Fibroblast of peridontal ligament (primary cell): ENCODE measurements at regions not wholly inside any gene's neighbourhood (a gene's known extent, or its start where the extent isn't known, plus 50 kb on each side); places are given as distances from the start of the nearest gene placed in this dataset.

Experiments
- DNase-seq: peaks from one replicate; pipeline ENCODE4 v3.0.0-alpha.2; 2010; ENCODE audit errors: extremely low read depth

- DNase-seq = no peak
Measured at GRCh38 chr1:235027076-235027861, 101.4 kb downstream of the TOMM20 start.

GRCh38 chr1:235025422-235025984 is 103.1 kb downstream of the TOMM20 start:
- DNase-seq = no peak

DNA sequence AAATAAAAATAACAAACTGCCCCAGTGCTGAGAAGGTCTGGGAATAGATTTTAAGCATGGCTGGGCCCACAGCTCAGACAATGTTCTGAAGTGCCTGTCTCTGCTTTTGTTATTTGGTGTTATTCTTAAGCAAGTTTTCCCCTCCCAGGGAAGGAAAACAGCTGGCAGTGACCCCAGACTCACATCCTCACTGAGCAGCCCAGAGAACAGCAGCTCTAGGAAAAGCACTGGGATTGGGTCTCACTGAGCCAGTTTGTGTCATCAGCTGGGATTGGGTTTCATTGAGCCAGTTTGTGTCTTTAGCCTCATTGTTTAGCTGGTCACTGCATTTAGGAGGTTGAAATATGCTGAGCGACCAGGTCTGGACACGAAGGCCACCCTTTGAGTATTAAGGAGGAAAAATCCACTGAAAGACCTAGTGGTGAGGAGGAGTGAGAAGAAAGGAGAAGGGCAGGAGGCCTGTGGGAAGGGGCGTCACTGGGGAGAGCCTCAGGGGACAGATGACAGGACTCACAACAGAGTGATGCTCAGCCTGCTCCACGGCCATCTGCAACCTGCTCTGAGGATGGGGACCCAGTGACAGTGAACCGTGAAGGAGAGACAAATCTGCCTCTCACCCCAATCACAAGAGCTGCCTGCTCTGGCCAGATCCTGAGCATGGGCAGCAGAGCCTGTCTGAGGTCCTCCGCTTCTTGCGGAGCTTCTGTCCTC is 103.8 kb downstream of the TOMM20 start:
- no peak for DNase-seq

GRCh38 chr1:235023711-235024439 is 104.8 kb downstream of the TOMM20 start:
- DNase-seq = peak; percentile 42

GRCh38 chr1:235022981-235023710 is 105.5 kb downstream of the TOMM20 start:
- no peak for DNase-seq

DNA sequence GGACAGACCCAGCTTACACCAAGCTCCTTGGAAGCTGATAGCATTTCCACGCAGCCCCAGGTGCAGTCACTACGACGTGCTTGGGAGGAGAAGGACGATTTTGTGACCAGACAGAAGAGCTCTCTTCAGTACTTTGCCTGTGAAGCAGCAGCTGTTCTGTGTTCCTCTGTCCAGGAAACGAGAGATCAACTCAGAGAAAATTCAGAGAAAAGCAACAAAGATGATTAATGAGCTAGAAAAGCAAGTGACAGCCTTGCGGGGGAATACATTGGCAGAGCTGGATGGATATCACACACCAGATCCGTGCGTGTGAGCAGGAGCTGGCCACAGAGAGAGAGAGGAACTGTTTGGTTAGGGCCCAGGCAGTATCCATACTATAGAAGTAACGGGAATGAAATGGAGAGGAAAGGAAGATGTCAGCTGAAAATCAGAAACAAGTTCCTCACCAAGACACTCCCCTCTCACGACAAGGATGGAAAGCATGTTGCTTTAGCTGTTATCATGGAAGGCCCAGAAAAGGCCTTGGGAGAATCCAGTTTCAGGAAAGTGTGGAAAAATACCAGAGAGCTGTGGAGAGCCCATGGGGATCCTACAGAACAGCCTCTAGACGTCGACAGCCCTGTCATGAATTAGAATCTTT is 106.2 kb downstream of the TOMM20 start:
- no peak for DNase-seq

- DNase-seq = no peak
Measured at GRCh38 chr1:235021815-235022214, 106.8 kb downstream of the TOMM20 start.

DNA sequence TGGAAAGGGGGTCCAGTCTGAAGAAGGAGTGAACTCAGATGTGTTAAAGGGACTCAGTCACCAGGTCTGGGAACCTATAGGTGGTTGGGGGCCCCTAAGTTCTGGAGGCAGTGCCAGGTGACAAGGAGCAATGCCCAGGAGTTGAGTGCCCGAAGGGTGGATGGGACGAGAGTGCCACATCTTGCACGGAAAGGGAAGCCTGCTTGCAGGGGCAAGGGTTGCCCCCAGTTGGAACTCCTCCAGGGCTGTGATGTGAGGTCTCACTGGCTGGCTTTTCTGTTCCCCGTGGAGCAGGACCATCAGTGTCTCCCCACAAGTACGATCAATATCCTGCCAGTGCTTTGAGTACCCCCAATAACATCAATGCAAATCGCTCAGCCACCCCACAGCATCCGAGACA is 107.3 kb downstream of the TOMM20 start:
- no peak for DNase-seq

DNA sequence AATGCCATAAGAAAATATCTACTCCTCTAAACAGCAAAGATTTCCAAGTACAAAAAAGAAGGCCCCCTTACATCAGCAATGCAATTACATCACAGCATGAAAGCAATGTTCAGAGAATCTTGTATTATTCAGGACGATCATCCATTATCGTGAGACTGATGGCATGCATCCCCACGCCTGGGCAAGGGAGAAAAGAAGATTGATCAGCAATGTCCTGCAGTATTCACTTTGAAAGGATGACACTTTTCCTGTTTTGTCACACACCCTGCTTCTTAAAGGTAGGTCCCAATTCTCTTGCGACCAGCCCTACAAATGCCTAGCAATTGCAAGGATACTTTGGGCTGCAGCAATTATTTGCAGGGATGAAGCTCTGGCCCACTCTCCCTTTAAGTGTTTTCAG is 108.7 kb downstream of the TOMM20 start:
- no peak for DNase-seq

- DNase-seq = no peak
Measured at GRCh38 chr1:235019471-235019870, 109.2 kb downstream of the TOMM20 start.

DNA sequence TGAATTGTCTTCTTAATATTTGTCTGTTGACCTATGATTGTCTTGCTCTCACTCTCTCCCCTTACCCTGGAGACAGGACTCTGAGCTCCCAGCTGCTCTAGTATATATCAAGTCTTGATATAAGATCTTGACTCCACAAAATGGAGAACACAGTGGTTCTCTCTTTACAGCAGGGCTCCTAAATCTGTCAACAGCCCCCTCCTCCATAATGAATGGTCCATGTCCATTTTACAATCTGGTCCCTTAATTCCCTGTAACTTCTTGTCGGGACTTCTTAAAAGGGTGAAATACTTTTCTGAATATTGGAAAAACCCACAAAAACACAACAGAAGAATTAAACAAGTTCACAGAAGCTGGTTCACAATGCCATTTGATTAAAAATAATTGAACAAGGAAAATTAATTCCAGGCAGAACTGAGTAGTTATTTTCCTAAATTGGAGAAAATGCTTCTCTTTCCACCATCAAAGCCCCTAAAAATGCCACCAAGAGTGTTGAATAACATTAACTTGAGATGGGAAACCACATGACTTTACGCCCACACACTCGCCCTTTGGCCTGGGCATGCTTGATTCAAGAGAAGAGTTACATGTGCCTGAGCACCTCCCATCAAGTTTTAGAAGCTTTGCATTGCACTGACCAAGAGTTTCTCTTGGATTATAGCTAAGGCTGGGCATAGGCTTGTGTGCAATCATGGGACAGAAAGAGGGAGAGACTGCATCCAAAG is 109.8 kb downstream of the TOMM20 start:
- DNase-seq = no peak

DNA sequence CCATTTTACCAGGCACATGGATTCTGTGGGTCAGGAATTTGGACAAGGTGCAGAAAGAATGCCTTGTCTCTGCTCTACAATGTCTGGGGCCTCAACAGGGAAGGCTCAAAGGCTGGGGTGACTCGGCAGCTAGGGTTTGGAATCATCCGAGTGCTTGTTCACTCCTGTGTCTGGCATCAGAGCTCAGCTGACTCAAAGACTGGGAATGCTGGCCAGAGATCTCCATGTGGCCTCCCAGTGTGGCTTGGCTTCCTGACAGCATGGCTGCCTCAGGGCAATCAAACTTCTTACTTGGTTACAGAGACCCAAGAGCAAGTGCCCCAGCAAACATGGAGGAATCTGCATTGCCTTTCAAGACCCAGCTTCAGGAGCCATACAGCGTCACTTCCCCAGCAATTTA is 110.5 kb downstream of the TOMM20 start:
- DNase-seq = peak; percentile 97

DNA sequence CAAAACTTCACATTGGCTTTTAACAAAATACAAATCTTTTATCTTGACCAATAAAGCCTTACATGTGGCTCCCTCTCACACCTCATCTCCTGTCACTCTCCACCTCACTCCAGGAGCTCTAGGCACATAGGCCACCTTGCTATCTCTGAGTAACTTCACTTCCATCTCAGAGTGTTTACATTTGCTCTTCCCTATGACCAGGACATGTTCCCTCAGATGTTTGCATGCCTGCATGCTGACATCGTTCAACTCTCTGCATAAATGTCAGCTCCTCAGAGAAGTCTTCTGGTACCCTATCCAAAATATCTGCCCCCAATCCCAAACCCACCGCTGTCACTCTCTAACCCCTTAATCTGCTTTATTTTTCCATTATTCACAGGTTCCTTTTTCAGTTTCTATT is 110.9 kb downstream of the TOMM20 start:
- no peak for DNase-seq

DNA sequence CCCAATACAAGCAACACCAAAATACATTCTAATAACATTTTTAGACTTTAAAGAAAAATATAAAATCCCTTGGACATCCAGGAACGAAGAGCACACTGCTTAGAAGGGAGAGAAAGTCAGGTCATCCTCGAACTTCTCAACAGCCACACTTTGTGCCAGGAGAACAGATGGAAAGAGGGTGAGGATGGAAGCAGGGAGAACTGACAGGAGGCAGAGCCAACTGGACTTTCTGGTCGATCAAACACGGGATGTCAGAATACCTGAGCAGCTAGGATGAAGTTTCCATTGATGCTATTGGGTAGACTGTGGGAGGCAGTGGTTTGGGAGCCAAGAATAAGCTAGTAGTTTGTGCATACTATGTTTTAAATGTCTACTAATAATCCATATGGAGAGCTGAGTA is 111.4 kb downstream of the TOMM20 start:
- no peak for DNase-seq

- no peak for DNase-seq
Measured at GRCh38 chr1:235015291-235015985, 113.2 kb downstream of the TOMM20 start.

DNA sequence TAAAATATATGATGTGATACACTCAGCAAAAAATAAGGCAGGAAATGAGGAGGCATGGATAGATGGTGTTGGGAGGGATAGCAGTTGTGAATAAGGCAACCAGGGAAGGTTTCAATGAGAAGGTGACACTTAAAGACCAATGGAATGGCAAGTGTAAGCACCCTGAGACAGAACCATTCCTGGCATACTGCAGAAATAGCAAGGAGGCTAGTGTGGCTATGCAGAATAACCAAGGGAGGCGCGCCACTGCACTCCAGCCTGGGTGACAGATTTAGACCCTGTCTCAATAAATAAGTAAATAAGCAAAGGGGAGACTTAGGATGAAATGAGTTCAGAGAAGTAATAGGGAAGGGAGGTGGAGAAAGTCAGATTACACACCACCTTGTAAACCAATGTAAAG is 113.9 kb downstream of the TOMM20 start:
- no peak for DNase-seq

DNA sequence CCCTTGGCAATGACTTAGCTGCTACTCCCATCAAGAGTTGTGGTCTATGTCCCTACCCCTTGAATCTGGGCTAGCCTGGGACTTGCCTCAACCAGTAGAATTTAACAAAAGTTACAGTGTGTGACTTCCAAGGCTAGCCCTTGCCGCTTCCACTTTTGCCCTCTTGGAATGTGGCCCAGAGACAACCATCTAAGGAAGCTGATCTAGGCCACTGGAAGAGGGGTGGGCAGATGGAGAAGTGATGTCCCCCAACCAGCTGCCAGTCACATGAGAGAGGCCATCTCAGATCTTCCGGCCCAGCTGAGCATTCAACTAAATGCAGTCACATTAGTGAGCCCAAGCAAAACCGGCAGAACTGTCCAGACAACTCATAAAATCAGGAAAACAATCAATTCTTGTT is 115.1 kb downstream of the TOMM20 start:
- no peak for DNase-seq

- no peak for DNase-seq
Measured at GRCh38 chr1:235012436-235013210, 116.0 kb downstream of the TOMM20 start.
